ENCODE measurements at regions not wholly inside any gene's neighbourhood (a gene's known extent, or its start where the extent isn't known, plus 50 kb on each side); places are given as distances from the start of the nearest gene placed in this dataset.
"Not testable (repeated sequence)": the region's sequence is repeated elsewhere in the genome, so short reads cannot be mapped to it uniquely, and the experiment has no call there.

DNA sequence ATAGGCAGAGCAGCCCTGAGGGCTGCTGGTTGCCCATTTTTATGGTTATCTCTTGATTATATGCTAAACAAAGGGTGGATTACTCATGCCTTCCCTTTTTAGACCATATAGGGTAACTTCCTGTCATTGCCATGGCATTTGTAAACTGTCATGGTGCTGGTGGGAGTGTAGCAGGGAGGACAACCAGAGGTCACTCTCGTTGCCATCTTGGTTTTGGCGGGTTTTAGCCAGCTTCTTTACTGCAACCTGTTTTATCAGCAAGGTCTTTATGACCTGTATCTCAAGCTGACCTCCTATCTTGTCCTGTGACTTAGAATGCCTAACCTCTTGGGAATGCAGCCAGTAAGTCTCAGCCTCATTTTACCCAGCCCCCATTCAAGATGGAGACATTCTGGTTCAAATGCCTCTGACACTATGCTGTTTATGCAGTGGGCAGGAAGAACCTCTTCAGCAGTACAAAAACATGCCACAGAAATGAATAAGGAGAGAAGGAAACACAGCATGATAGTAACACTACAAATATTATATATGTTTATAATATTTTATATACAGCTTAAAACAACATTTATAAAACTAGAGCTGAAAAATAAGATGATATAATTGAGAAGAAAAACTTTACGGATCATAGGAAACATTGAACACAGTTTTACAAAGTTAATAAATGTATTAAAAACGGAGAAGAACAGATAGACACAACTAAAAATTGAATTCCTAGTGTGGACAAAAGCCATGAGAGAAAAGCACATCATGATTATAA lies 58.9 kb upstream of the SAMD5 start:
- Histone ChIP-seq H3K27me3 (ENCODE audit: control insufficient read depth in 3 of 3, insufficient read depth in 3 of 3, low read length in 2 of 3) (no peaks in the 10 kb centered on the region), H3K9ac (ENCODE audit: insufficient read depth in 1 of 2, low read length in 2 of 2) (no peak overlapping the region), H3K4me1 (ENCODE audit: control insufficient read depth in 5 of 5, insufficient read depth in 5 of 5, low read length in 5 of 5) (no peaks in the 10 kb centered on the region), H3K36me3 (ENCODE audit: control insufficient read depth in 4 of 4, insufficient read depth in 4 of 4, low read length in 4 of 4) (no peaks in the 10 kb centered on the region), H3K9me3 (ENCODE audit: control insufficient read depth in 4 of 4, insufficient read depth in 3 of 4, low read length in 3 of 4) (no peaks in the 10 kb centered on the region), H3K4me3 (no peak overlapping the region), H3K27ac (ENCODE audit: low read depth in 1 of 2, low read length in 1 of 2) (no peak overlapping the region)
- WGBS, 2 donors = 89 to 94% methylated on average over 4 of the region's 4 CpGs
- TF ChIP-seq CTCF (IDR thresholded peaks at IDR 0.05; ENCODE audit: control extremely low read depth, extremely low read depth) = no peak
- no peak for DNase-seq
- no peak for ATAC-seq (ENCODE audit: insufficient read depth, low FRiP score)

DNA sequence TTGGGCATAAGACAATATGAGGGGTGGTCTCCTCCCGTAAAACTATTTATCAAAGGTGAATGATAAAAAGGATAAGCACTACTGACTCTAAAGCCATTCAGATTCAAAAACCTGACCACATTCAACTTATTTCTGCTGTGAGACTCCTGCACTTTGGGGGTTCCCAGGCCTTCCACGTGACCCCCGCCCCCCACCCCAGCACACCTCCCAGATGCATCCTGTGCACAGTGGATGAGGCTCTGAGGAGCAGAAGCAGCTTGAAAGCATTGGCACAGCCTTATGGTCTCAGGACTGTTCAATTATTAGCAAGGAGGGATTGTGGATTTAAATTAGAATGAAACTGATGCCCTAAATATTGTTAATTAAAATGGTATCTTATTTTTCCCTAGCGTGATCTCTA lies 55.1 kb upstream of the SAMD5 start:
- no peak for ATAC-seq (ENCODE audit: insufficient read depth, low FRiP score)
- WGBS, 2 donors = 53 to 64% methylated on average over 4 of the region's 4 CpGs
- no peak for TF ChIP-seq CTCF (IDR thresholded peaks at IDR 0.05; ENCODE audit: control extremely low read depth, extremely low read depth)
- H3K4me3 ChIP-seq = no peak overlapping the region
- H3K36me3 ChIP-seq (ENCODE audit: control insufficient read depth in 4 of 4, insufficient read depth in 4 of 4, low read length in 4 of 4) = no peaks in the 10 kb centered on the region
- H3K27me3 ChIP-seq (ENCODE audit: control insufficient read depth in 3 of 3, insufficient read depth in 3 of 3, low read length in 2 of 3) = no peaks in the 10 kb centered on the region
- H3K9me3 ChIP-seq (ENCODE audit: control insufficient read depth in 4 of 4, insufficient read depth in 3 of 4, low read length in 3 of 4) = no peaks in the 10 kb centered on the region
- DNase-seq = no peak
- H3K27ac ChIP-seq (ENCODE audit: low read depth in 1 of 2, low read length in 1 of 2) = no peak overlapping the region
- no peaks in the 10 kb centered on the region for H3K4me1 ChIP-seq (ENCODE audit: control insufficient read depth in 5 of 5, insufficient read depth in 5 of 5, low read length in 5 of 5)
- no peak overlapping the region for H3K9ac ChIP-seq (ENCODE audit: insufficient read depth in 1 of 2, low read length in 2 of 2)

GRCh38 chr6:147454862-147455261 lies 53.6 kb upstream of the SAMD5 start:
- not testable (repeated sequence) for H3K4me1 ChIP-seq (ENCODE audit: control insufficient read depth in 5 of 5, insufficient read depth in 5 of 5, low read length in 5 of 5); H3K27me3 ChIP-seq (ENCODE audit: control insufficient read depth in 3 of 3, insufficient read depth in 3 of 3, low read length in 2 of 3); H3K9ac ChIP-seq (ENCODE audit: insufficient read depth in 1 of 2, low read length in 2 of 2); DNase-seq; H3K36me3 ChIP-seq (ENCODE audit: control insufficient read depth in 4 of 4, insufficient read depth in 4 of 4, low read length in 4 of 4); ATAC-seq (ENCODE audit: insufficient read depth, low FRiP score); H3K9me3 ChIP-seq (ENCODE audit: control insufficient read depth in 4 of 4, insufficient read depth in 3 of 4, low read length in 3 of 4); H3K27ac ChIP-seq (ENCODE audit: low read depth in 1 of 2, low read length in 1 of 2); H3K4me3 ChIP-seq
- 93 to 98% methylated on average over 2 of the region's 2 CpGs for WGBS, 2 donors

Data from lung (tissue), 11 donors.